ENCODE measurements at regions not wholly inside any gene's neighbourhood (a gene's known extent, or its start where the extent isn't known, plus 50 kb on each side); places are given as distances from the start of the nearest gene placed in this dataset.
"Not testable (repeated sequence)": the region's sequence is repeated elsewhere in the genome, so short reads cannot be mapped to it uniquely, and the experiment has no call there.

GRCh38 chr15:28459279-28459678, 73.5 kb downstream of the GOLGA8G start:
- no peak overlapping the region for H3K4me2 ChIP-seq (ENCODE audit: low read length)
- no peak overlapping the region for H3K23ac ChIP-seq (ENCODE audit: low read length)
- no peak overlapping the region for H3K9ac ChIP-seq (ENCODE audit: low read length)
- no peak overlapping the region for H3K4ac ChIP-seq (ENCODE audit: low read depth, low read length)
- no peak overlapping the region for H3K14ac ChIP-seq (ENCODE audit: low read length)
- H2BK120ac ChIP-seq (ENCODE audit: insufficient read depth, low read length, poor library complexity) = no peak overlapping the region
- no peak for DNase-seq
- H2AK5ac ChIP-seq (ENCODE audit: low read length) = no peak overlapping the region
- H3K79me1 ChIP-seq (ENCODE audit: low read length) = no peaks in the 10 kb centered on the region
- H3K27me3 ChIP-seq (ENCODE audit: insufficient read depth, low read length) = no peaks in the 10 kb centered on the region
- H3K4me3 ChIP-seq (ENCODE audit: low read depth, low read length) = no peak overlapping the region
- H3K18ac ChIP-seq (ENCODE audit: low read length) = no peak overlapping the region
- H3K9me3 ChIP-seq (ENCODE audit: insufficient read depth, low read depth, low read length) = peaks cover 6% of the 10 kb centered on the region
- H4K12ac ChIP-seq (ENCODE audit: low read depth, low read length) = no peak overlapping the region
- H4K91ac ChIP-seq (ENCODE audit: low read depth, low read length) = no peak overlapping the region
- no CpG with 5 or more reads among the region's 1 CpG for WGBS (ENCODE audit: extremely low coverage, insufficient coverage, insufficient read length)
- H4K8ac ChIP-seq (ENCODE audit: low read depth, low read length) = no peak overlapping the region
- H3K27ac ChIP-seq (ENCODE audit: low read depth, low read length) = no peak overlapping the region
- H2BK5ac ChIP-seq (ENCODE audit: low read depth, low read length, poor library complexity) = no peak overlapping the region
- no peaks in the 10 kb centered on the region for H3K79me2 ChIP-seq (ENCODE audit: control insufficient read depth, insufficient read depth, low read length, poor library complexity)
- H3K36me3 ChIP-seq (ENCODE audit: control insufficient read depth in 1 of 2, insufficient read depth in 2 of 2, low read length in 2 of 2) = no peaks in the 10 kb centered on the region
- no peak overlapping the region for H2BK12ac ChIP-seq (ENCODE audit: low read length)
- H2AFZ ChIP-seq (ENCODE audit: insufficient read depth, low read length, poor library complexity) = no peak overlapping the region
- no peaks in the 10 kb centered on the region for H3K4me1 ChIP-seq (ENCODE audit: control insufficient read depth in 1 of 2, insufficient read depth in 2 of 2, low read length in 2 of 2)

GRCh38 chr15:28457396-28457932, 75.3 kb downstream of the GOLGA8G start:
- not testable (repeated sequence) for H3K4me2 ChIP-seq (ENCODE audit: low read length); H2BK5ac ChIP-seq (ENCODE audit: low read depth, low read length, poor library complexity); H4K91ac ChIP-seq (ENCODE audit: low read depth, low read length); H3K36me3 ChIP-seq (ENCODE audit: control insufficient read depth in 1 of 2, insufficient read depth in 2 of 2, low read length in 2 of 2); H3K14ac ChIP-seq (ENCODE audit: low read length); H2BK12ac ChIP-seq (ENCODE audit: low read length); H2AFZ ChIP-seq (ENCODE audit: insufficient read depth, low read length, poor library complexity); H3K9ac ChIP-seq (ENCODE audit: low read length); H3K27me3 ChIP-seq (ENCODE audit: insufficient read depth, low read length); H3K4me3 ChIP-seq (ENCODE audit: low read depth, low read length); H3K9me3 ChIP-seq (ENCODE audit: insufficient read depth, low read depth, low read length); H4K12ac ChIP-seq (ENCODE audit: low read depth, low read length); H3K27ac ChIP-seq (ENCODE audit: low read depth, low read length); H3K79me1 ChIP-seq (ENCODE audit: low read length); H2AK5ac ChIP-seq (ENCODE audit: low read length); H3K79me2 ChIP-seq (ENCODE audit: control insufficient read depth, insufficient read depth, low read length, poor library complexity); H3K4me1 ChIP-seq (ENCODE audit: control insufficient read depth in 1 of 2, insufficient read depth in 2 of 2, low read length in 2 of 2); H3K18ac ChIP-seq (ENCODE audit: low read length); H2BK120ac ChIP-seq (ENCODE audit: insufficient read depth, low read length, poor library complexity); H4K8ac ChIP-seq (ENCODE audit: low read depth, low read length); H3K23ac ChIP-seq (ENCODE audit: low read length); H3K4ac ChIP-seq (ENCODE audit: low read depth, low read length)
- peak in 1 of 2 donors; percentile 0 for DNase-seq
- no CpG with 5 or more reads among the region's 32 CpGs for WGBS (ENCODE audit: extremely low coverage, insufficient coverage, insufficient read length)

- no peak overlapping the region for H3K18ac ChIP-seq (ENCODE audit: low read length)
- no peak overlapping the region for H2BK12ac ChIP-seq (ENCODE audit: low read length)
- peak in 1 of 2 donors; percentile 0 for DNase-seq
- H4K91ac ChIP-seq (ENCODE audit: low read depth, low read length) = no peak overlapping the region
- no peaks in the 10 kb centered on the region for H3K79me2 ChIP-seq (ENCODE audit: control insufficient read depth, insufficient read depth, low read length, poor library complexity)
- no peak overlapping the region for H2AK5ac ChIP-seq (ENCODE audit: low read length)
- no peak overlapping the region for H4K8ac ChIP-seq (ENCODE audit: low read depth, low read length)
- H3K23ac ChIP-seq (ENCODE audit: low read length) = no peak overlapping the region
- no peaks in the 10 kb centered on the region for H3K79me1 ChIP-seq (ENCODE audit: low read length)
- no peak overlapping the region for H3K14ac ChIP-seq (ENCODE audit: low read length)
- no peaks in the 10 kb centered on the region for H3K4me1 ChIP-seq (ENCODE audit: control insufficient read depth in 1 of 2, insufficient read depth in 2 of 2, low read length in 2 of 2)
- peaks cover 6% of the 10 kb centered on the region for H3K9me3 ChIP-seq (ENCODE audit: insufficient read depth, low read depth, low read length)
- no peaks in the 10 kb centered on the region for H3K36me3 ChIP-seq (ENCODE audit: control insufficient read depth in 1 of 2, insufficient read depth in 2 of 2, low read length in 2 of 2)
- no peak overlapping the region for H3K9ac ChIP-seq (ENCODE audit: low read length)
- no peaks in the 10 kb centered on the region for H3K27me3 ChIP-seq (ENCODE audit: insufficient read depth, low read length)
- H3K27ac ChIP-seq (ENCODE audit: low read depth, low read length) = no peak overlapping the region
- no peak overlapping the region for H3K4me3 ChIP-seq (ENCODE audit: low read depth, low read length)
- WGBS (ENCODE audit: extremely low coverage, insufficient coverage, insufficient read length) = no CpG with 5 or more reads among the region's 30 CpGs
- H3K4ac ChIP-seq (ENCODE audit: low read depth, low read length) = no peak overlapping the region
- H2BK5ac ChIP-seq (ENCODE audit: low read depth, low read length, poor library complexity) = no peak overlapping the region
- H2AFZ ChIP-seq (ENCODE audit: insufficient read depth, low read length, poor library complexity) = no peak overlapping the region
- H2BK120ac ChIP-seq (ENCODE audit: insufficient read depth, low read length, poor library complexity) = no peak overlapping the region
- H3K4me2 ChIP-seq (ENCODE audit: low read length) = no peak overlapping the region
- no peak overlapping the region for H4K12ac ChIP-seq (ENCODE audit: low read depth, low read length)
Observed at GRCh38 chr15:28456476-28457395, 76.0 kb downstream of the GOLGA8G start.

- not testable (repeated sequence) for H4K91ac ChIP-seq (ENCODE audit: low read depth, low read length); H3K27ac ChIP-seq (ENCODE audit: low read depth, low read length); H3K79me2 ChIP-seq (ENCODE audit: control insufficient read depth, insufficient read depth, low read length, poor library complexity); H3K4me2 ChIP-seq (ENCODE audit: low read length); H2BK12ac ChIP-seq (ENCODE audit: low read length); H3K79me1 ChIP-seq (ENCODE audit: low read length); H3K14ac ChIP-seq (ENCODE audit: low read length); H2BK5ac ChIP-seq (ENCODE audit: low read depth, low read length, poor library complexity); H3K9ac ChIP-seq (ENCODE audit: low read length); H2AFZ ChIP-seq (ENCODE audit: insufficient read depth, low read length, poor library complexity); H3K9me3 ChIP-seq (ENCODE audit: insufficient read depth, low read depth, low read length); H3K4ac ChIP-seq (ENCODE audit: low read depth, low read length); H3K23ac ChIP-seq (ENCODE audit: low read length); H4K12ac ChIP-seq (ENCODE audit: low read depth, low read length); H3K36me3 ChIP-seq (ENCODE audit: control insufficient read depth in 1 of 2, insufficient read depth in 2 of 2, low read length in 2 of 2); H2AK5ac ChIP-seq (ENCODE audit: low read length); H3K27me3 ChIP-seq (ENCODE audit: insufficient read depth, low read length); H3K4me1 ChIP-seq (ENCODE audit: control insufficient read depth in 1 of 2, insufficient read depth in 2 of 2, low read length in 2 of 2); H3K18ac ChIP-seq (ENCODE audit: low read length); H4K8ac ChIP-seq (ENCODE audit: low read depth, low read length); H2BK120ac ChIP-seq (ENCODE audit: insufficient read depth, low read length, poor library complexity); H3K4me3 ChIP-seq (ENCODE audit: low read depth, low read length)
- peak in 1 of 2 donors; percentile 0 for DNase-seq
- WGBS (ENCODE audit: extremely low coverage, insufficient coverage, insufficient read length) = no CpG with 5 or more reads among the region's 28 CpGs
Observed at GRCh38 chr15:28455537-28456475, 77.0 kb downstream of the GOLGA8G start.
